HL-60 (cell line): ENCODE measurements at regions not wholly inside any gene's neighbourhood (a gene's known extent, or its start where the extent isn't known, plus 50 kb on each side); places are given as distances from the start of the nearest gene placed in this dataset.

Experiments used
- DNase-seq, 2 experiments: peaks; one replicate each; pipeline ENCODE4 v3.0.0-alpha.2; 2010 to 2020; ENCODE audit warnings: low read depth in 1 of 2, low spot score in 1 of 2
- H3K27ac ChIP-seq: fragments of 250-450 bp; sonication (Bioruptor Pico); replicated peaks from 2 replicates; pipeline ENCODE4 v1.5.1; 2020; ENCODE audit warnings: mild to moderate bottlenecking, moderate library complexity
- H3K27me3 ChIP-seq: fragments of 250-450 bp; sonication (Bioruptor Pico); 2 replicates; pipeline ENCODE4 v1.5.1; 2021; ENCODE audit warnings: mild to moderate bottlenecking, moderate library complexity; ENCODE audit not compliant: insufficient read depth, poor library complexity, severe bottlenecking
- H3K4me3 ChIP-seq: replicated peaks from 2 replicates; pipeline ENCODE4 v1.5.1; 2011; ENCODE audit warnings: mild to moderate bottlenecking, control low read depth, low read length; ENCODE audit not compliant: insufficient read depth
- CTCF ChIP-seq: IDR thresholded peaks from one replicate; pipeline ENCODE4 v1.5.1; 2011; ENCODE audit warnings: low read length, control low read depth, inconsistent platforms; ENCODE audit not compliant: insufficient read depth
- GABPA ChIP-seq: IDR thresholded peaks from 2 replicates; pipeline ENCODE4 v1.6.1; 2012; ENCODE audit warnings: low read depth
- POLR2AphosphoS5 ChIP-seq: IDR thresholded peaks from 2 replicates; pipeline ENCODE4 v1.6.1; 2012; ENCODE audit warnings: low read depth
- REST ChIP-seq: IDR thresholded peaks from 2 replicates; pipeline ENCODE4 v1.6.1; 2012; ENCODE audit warnings: low read depth; ENCODE audit not compliant: insufficient replicate concordance
- SPI1 ChIP-seq: IDR thresholded peaks from 2 replicates; pipeline ENCODE4 v1.6.1; 2012; ENCODE audit warnings: low read depth, mild to moderate bottlenecking, borderline replicate concordance

- H3K27ac ChIP-seq: no peak overlapping the region
- no peak overlapping the region for H3K4me3 ChIP-seq
- no peak for DNase-seq
- TF ChIP-seq GABPA (no peak), REST (no peak), POLR2AphosphoS5 (no peak), SPI1 (no peak), CTCF (no peak)
- no peaks in the 10 kb centered on the region for H3K27me3 ChIP-seq
Observed at GRCh38 chr15:49758456-49758855, 137.6 kb downstream of the DTWD1 start.

GRCh38 chr15:49758856-49759255 lies 138.0 kb downstream of the DTWD1 start:
- DNase-seq: no peak
- no peak overlapping the region for H3K4me3 ChIP-seq
- no peak for TF ChIP-seq SPI1
- TF ChIP-seq CTCF: no peak
- no peak for TF ChIP-seq POLR2AphosphoS5
- no peak for TF ChIP-seq REST

DNA sequence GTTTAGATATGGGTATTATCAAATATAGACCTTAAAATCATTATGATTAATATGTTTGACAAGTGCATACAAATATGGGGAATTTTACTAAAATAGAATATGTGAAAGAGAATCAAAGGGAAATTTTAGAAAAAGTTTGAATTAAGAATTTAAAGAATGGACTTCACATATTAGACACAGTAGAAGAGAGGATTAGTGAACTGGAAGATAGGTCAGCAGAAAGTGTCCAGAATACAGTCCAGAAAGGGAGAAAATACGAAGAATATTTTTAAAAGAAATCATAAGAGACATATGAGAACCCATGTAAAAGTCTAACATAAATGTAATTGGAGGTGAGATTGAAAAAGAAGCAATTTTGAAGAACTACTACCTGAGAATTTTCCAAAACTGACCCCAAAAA lies 139.9 kb downstream of the DTWD1 start:
- TF ChIP-seq GABPA: no peak
- DNase-seq: no peak

More at GRCh38 chr15:49758856-49759255, 138.0 kb downstream of the DTWD1 start:
- no peaks in the 10 kb centered on the region for H3K27me3 ChIP-seq
- H3K27ac ChIP-seq: no peak overlapping the region

DNA sequence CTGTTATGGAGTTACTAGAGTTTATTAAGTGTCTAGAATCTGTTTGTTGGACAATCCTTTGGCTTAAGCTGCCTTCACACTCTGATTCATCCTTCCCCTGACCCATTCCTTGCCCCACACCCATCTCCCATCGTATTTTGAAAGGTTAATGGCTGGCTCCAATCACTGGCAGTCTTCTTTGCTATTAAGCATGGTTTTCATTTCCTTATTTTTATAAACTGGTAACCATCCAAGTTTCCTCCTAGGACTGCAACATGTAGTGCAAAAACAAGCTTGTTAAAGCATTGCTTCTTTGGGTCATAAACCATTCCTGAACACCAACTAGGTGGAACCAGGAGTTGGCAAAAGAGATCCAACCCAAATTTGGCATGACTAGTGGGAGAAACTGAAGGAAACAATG lies 148.4 kb downstream of the DTWD1 start:
- Histone ChIP-seq H3K27ac (no peak overlapping the region), H3K27me3 (no peaks in the 10 kb centered on the region), H3K4me3 (no peak overlapping the region)
- DNase-seq: no peak
- TF ChIP-seq CTCF: no peak

More for the DNA sequence above, 139.9 kb downstream of the DTWD1 start:
- Histone ChIP-seq H3K27me3 (no peaks in the 10 kb centered on the region), H3K4me3 (no peak overlapping the region), H3K27ac (no peak overlapping the region)

DNA sequence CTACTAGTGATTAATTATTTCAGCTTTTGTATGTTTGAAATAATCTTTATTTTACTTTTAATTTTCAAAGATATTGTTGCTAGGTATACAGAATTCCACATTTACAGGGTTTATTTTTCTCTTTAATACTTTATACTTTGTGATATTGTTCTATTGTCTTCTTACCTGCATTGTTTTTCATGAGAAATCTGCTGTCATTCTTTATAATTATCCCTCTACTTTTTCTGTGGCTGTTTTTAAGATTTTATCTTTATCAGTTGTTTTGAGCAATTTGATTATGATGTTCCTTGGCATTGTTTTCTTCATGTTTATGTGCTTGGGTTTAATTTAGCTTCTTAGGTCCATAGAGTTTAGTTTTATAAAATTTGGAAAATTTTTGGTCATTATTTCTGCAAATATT lies 168.6 kb downstream of the DTWD1 start:
- Histone ChIP-seq H3K27ac (no peak overlapping the region), H3K27me3 (no peaks in the 10 kb centered on the region), H3K4me3 (no peak overlapping the region)
- no peak for TF ChIP-seq GABPA
- no peak for TF ChIP-seq POLR2AphosphoS5
- DNase-seq: no peak
